ENCODE measurements at regions not wholly inside any gene's neighbourhood (a gene's known extent, or its start where the extent isn't known, plus 50 kb on each side); places are given as distances from the start of the nearest gene placed in this dataset.

DNA sequence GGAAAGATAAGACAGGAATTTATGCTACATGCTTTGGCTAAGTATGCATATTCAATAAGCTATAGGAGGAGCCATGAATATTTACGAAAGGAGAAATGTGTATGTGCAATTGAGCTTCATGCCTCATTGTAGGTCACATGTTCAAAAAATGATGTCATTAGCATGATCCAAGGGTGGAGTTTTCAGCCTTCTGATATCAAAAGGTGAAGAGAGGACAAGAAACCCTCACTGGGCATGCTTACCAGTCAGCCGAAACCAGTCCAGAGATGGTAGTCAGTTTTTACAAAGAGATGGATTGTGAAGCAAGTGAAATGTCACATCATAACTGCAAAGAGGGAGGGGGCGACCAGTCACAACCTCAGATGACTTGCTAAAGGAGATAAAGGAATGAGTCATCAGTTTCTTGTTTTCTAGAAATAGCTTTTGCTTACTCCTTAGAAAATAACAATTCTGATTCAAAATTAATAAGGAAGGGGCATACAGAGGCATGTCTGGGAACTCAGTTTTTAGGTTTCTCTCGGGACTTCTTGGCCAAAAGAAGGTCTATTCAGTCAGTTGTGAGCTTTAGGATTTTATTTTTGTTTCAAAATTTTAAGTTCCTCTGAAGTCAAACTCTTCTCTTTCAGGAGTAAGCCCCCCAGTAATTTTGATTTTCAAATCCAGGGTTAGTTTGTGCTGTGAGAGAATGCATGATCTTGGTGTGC is 1067.8 kb upstream of the EDIL3 start (continued):
- TF ChIP-seq CHD7 (IDR thresholded peaks at IDR 0.05; ENCODE audit: insufficient replicate concordance, low read length) (no peak), SP4 (IDR thresholded peaks at IDR 0.05; ENCODE audit: low read length) (no peak), CTCF (IDR thresholded peaks at IDR 0.05; ENCODE audit: control extremely low read depth in 1 of 3, insufficient read depth in 1 of 3, low read depth in 1 of 3, low read length in 3 of 3) (no peak), NRF1 (IDR thresholded peaks at IDR 0.05; ENCODE audit: low read depth, low read length) (no peak), ATF2 (IDR thresholded peaks at IDR 0.05; ENCODE audit: low read length) (no peak), SIN3A (conservative IDR thresholded peaks at IDR 0.05 in 1 of 2, IDR thresholded peaks at IDR 0.05 in 1 of 2; ENCODE audit: low read depth in 1 of 2, low read length in 2 of 2) (no peak)

Measured in H1 (cell line).